ENCODE measurements at regions not wholly inside any gene's neighbourhood (a gene's known extent, or its start where the extent isn't known, plus 50 kb on each side); places are given as distances from the start of the nearest gene placed in this dataset.

GRCh38 chr2:221808488-221808887 is 236.4 kb upstream of the EPHA4 start:
- TF ChIP-seq EP300 (IDR thresholded peaks at IDR 0.05; ENCODE audit: borderline replicate concordance) = no peak
- TF ChIP-seq MAX (IDR thresholded peaks at IDR 0.05) = no peak
- no peak for TF ChIP-seq TAF1 (IDR thresholded peaks at IDR 0.05; ENCODE audit: low read depth)

Measured in Ishikawa (cell line).